Jurkat, Clone E6-1 (cell line): ENCODE measurements at regions not wholly inside any gene's neighbourhood (a gene's known extent, or its start where the extent isn't known, plus 50 kb on each side); places are given as distances from the start of the nearest gene placed in this dataset.
A peak's percentile ranks its signal among the peaks of the same experiment; 100 is the strongest.

Experiments
- DNase-seq: peaks from one replicate; pipeline ENCODE4 v3.0.0-alpha.2; 2011; ENCODE audit warnings: low read depth, low spot score
- H3K4me3 ChIP-seq: 2 replicates; pipeline ENCODE4 v1.5.1; 2011; ENCODE audit warnings: mild to moderate bottlenecking, low read length, control low read depth, moderate library complexity

DNA sequence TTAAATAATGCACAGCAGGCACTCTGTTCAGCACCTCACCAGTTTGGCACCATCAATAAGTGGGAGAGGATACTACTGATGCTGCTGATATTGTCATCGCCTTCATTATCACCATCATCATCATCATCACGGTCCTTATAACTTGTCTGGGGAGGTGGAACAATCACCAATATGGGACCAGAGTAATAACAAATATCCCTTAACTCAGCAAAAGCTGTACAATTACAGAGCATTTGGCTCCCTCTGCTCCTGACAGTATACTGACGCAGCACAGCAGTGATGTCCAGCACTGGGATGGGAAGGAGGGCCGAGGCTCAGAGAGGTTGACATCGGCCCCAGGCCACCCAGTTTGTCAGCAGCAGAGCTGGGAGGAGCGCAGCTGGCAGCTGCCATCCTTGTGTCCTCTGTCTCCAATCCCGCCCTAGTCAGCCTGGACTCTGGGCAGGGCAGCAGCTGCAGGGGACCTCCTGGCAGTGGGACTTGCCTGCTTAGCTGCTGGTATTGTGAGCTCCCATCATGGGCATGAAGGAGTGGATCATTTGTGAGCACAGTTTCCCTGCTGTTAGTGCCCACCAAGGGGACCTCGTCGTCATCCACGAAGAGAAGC lies 90.0 kb downstream of the DHCR7 start:
- DNase-seq = no peak
- H3K4me3 ChIP-seq = no peak overlapping the region

DNA sequence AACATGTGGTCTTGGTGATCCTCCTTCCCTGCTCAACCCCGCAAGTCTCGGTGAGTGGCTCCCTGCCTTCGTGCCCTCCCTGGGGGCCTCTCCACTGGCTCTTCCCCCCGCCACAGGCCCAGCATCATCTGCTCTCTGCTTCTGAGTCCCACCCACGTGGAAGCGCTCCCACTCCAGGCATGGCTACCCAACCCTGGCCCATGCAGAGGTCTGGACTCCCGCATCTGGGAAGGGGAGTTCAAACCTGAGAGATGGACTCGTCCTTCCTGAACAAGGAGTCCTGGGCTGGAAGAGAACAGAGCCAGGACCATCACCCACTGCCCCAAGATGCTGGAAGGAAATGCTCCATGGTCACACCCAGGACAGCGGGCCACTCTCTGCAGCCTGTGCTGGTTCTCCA lies 90.8 kb downstream of the DHCR7 start:
- H3K4me3 ChIP-seq = no peak overlapping the region
- DNase-seq = no peak

DNA sequence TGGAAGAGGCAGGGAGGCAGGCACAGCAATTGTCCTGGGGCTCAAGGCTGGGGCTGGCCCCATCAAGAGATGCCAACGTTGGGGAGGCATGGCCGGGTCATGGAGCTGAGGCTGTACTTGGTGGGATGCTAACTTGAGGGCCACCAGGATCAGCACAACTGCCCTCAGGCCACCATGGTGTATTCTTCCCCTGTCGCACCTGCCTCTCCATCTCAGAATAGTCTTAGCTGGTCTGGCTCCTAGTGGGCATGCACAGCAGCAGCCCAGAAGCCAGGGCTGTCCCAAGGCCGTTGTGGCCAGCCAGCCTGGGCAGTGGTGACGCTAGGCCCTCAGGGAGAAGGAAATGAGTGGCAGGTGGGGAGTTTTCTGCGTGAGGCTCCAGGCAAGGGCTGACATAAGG lies 91.3 kb downstream of the DHCR7 start:
- DNase-seq = no peak
- H3K4me3 ChIP-seq = no peak overlapping the region

DNA sequence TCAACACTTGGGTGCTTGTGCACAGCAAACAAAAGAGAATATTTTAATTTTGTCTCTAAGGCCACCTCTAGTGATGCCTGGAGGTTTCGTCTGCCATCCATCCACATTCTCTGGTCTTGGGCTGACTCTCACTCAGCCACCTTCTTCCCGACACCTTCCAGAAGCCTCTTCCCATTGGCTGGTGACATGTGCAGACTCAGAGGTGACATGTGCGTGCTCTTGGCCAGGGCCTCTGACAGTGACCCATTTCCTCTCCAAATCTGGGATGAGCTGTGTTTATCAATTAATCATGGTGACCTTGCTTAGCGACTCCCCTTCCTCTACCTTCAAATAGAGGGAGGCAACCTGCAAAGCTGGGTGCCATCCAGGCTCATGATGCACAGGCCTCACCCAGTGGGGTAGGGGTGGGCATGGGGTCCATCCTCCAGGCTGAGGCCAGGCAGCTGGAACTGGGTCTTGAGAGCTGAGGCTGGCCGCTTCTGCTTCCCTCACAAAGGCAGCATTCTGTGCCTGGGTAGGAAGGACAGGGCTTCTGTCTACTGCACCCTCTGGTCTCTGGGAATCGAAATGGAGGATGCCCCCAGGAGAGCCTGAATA lies 91.8 kb downstream of the DHCR7 start:
- no peak overlapping the region for H3K4me3 ChIP-seq
- no peak for DNase-seq

DNA sequence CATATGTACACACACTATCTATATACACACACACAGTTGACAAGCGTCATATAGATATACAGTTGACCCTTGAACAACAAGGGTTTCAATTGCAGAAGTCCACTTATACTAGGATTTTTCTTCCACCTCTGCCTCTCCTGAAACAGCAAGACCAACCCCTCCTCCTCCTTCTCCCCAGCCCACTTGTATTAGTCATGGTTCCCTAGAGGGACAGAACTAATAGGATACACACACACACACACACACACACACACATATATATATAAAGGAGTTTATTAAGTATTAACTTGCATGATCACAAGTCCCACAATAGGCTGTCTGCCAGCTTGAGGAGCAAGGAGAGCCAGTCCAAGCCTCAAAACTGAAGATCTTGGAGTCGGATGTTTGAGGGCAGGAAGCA lies 92.9 kb downstream of the DHCR7 start:
- H3K4me3 ChIP-seq = no peak overlapping the region
- DNase-seq = no peak

DNA sequence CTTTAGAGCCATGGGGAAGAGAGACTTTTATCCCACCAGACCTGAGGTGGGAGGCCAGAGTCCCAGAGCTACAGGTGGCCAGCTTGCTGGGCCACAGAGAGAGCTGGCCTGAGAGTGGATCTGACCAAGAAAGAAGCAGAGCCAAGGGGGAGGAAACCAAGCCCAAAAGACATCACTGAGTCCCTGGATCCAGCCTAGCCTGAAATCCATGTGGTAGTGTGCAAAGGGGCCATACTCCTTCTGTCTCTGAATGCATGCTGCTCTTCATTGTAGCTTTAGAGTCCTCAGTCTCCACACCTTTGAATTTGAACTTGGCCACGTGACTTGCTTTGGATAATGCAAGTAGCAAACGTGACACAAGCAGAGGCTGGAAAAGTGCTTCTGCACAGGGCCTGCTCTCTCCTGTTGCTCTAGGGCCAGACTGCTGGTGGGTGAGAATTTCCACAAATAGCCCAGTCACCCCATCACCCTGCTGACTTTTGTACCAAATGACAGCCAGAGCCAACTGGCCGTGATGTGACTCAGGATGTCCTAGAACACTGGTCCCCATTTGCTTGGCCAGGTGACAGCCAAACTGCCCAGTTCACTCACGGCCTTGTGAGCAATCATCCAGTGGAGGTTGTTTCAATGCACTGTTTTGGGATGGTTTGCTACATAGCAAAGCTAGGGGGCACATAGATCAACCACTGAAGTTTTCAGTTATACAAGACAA lies 93.6 kb downstream of the DHCR7 start:
- no peak for DNase-seq

DNA sequence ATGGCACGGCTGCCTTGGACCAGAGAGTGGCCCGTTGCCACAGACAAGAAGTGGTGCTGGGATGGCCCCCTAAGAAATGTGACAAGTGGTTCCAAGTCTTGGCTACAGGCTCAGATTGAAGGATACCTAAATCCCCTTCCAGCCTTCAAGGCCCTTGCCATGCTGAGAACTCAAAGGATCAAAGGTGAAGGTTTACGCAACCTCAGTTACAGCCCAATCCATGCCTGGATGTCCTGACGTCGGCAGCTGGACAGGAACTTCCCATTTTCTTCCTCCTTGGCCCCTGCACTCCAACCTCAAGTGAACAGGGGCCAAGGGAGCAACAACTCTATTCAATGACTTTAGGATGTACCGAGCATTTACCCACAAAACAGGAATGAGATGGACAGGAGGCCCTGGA lies 95.4 kb downstream of the DHCR7 start:
- H3K4me3 ChIP-seq = no peak overlapping the region
- no peak for DNase-seq

More for the DNA sequence above, 93.6 kb downstream of the DHCR7 start:
- no peak overlapping the region for H3K4me3 ChIP-seq

DNA sequence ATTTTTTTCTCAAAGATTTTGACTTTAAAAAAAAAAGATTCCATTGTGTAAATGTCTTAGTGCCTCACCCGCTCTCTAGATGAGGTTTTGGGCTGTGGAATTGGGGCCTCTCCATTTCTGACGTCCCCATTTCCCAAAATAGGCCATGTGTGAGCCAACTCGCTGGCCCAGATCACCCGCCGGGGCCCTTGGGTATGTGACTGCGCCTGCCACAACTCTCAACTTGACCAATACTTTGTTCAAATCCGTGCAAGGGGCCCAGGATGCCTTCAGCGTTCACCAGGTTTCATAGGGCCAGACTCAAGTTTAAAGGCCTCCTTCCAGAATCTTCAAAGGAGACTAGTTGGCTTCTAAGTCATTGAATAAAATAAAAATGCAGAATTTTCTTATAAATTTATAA lies 96.0 kb downstream of the DHCR7 start:
- DNase-seq = no peak

DNA sequence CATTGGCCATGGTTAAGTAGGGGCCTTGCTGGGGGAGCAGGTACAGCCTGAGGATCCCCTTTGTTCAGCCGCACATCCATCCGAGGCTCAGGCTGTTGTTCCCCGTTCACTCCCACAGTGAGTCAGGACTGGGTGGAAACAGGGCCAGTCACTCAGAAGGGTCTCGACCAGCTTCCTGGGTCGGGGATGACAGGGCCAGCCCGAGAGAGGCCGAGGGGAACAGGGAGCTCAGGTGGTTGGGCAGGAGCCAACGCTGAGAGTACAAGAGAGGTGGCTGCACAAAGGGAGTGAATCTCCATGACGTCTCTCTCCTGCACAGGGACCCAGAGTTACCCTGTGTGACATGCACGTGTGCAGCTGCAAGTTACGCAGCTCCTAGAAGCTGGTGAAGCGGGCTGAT lies 97.2 kb upstream of the SHANK2 start:
- H3K4me3 ChIP-seq = no peak overlapping the region
- DNase-seq = no peak

More for the DNA sequence above, 96.0 kb downstream of the DHCR7 start:
- H3K4me3 ChIP-seq = no peak overlapping the region

DNA sequence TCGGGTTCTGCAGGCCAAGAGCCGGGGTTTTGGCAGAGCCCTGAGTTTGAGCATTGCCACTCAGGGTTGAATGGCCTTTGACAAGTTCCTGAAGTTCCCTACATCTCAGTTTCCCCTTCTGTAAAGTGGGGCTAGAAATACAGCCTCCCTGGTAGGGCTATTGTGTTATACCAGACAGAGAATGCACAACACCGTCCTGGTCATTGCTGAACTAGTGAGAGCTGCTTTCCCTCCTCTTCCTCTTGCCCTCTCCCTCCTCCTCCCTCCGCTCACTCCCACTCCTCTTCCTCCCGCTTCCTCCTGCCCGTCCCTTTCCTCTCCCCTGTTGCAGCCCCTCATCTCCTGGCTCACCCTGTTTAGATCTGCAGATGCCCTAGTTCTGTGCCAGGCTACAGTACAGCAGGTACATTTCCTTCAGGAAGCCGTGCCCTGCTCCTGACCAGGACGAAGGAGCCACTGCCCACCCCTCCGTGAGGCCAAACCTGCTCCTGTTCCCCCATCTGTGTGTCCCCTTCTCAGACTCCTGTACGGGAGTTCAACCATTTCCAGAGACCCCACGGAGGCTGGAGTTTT lies 91.5 kb upstream of the SHANK2 start:
- no peak for DNase-seq
- H3K4me3 ChIP-seq = no peak overlapping the region

DNA sequence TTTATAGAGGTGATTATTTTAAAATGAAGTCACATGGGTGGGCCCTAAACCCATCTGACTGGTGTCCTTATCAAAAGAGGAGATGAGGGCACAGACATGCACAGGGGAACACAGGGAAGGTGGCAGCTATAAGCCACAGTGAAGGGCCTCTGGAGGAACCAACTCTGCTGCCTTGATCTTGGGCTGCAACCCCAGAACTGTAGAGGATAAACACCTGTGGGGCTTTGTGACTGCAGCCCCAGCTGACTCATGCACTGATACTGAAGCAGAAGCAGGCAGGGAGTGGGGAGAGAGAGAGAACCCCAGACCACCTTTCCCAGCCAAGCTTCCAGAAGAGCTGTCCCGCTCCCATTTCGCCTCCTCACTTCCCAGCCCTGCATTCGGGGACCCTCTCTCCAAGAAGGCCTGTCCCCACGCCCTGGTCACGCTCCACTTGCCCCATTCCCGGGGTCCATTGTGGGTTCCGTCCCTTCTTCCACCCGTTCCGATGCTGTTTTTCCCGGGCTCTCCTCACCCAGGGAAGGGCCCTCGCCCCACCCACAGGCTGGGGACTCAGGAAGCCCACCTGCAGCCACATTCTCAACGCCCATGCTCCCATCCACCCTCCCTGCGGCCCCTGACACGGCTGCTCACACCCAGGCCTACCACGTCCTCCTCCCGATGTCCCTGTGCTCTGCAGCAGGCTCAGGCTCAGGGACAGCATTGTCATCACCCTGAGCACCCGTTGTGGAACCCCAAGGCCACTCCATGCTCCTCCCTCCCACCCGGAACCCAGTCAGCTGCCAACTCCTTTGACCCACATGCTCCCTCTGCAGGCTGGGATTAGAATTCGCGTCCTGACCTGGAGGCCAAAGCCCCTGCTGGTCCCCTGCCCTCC lies 90.8 kb upstream of the SHANK2 start:
- no peak overlapping the region for H3K4me3 ChIP-seq
- DNase-seq = peak; percentile 44

DNA sequence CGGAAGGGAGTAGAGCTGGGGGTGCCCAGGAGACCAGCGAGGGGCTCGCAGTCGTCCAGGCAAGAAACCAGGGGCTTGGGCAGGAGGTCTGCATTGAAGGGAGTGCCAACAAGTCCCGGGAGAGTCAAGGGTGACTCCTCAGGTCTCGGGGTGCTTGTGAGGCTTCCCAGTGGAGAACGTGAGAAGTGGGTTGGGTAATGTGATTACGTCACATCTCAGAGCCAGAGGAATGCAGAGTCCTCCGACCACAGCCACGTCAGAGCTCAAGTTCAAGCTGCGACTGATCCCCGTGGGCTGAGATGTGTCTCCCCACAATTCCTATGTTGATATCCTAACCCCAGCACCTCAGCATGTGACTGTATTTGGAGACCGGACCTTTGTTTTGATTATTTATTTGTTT lies 89.7 kb upstream of the SHANK2 start:
- H3K4me3 ChIP-seq = no peak overlapping the region
- no peak for DNase-seq

DNA sequence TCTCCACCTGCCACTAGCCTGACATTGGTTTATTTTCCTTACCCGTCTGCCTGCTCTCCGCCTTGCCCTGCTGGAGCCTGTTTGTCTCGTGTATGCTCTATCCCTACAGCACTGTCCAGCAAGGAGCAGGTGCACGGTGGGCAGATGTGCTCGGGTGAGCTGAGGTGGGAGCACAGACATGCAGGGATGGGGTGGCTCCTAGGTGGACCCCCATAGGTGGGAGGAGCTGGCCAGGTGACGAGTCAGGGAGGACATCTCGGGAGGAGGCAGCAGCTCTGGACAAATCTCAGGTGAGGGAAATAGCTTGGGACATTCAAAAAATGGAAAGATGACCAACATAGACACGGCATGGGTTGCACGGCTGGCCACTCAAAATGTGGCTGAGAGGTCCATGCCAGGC lies 89.2 kb upstream of the SHANK2 start:
- no peak for DNase-seq
- H3K4me3 ChIP-seq = no peak overlapping the region

DNA sequence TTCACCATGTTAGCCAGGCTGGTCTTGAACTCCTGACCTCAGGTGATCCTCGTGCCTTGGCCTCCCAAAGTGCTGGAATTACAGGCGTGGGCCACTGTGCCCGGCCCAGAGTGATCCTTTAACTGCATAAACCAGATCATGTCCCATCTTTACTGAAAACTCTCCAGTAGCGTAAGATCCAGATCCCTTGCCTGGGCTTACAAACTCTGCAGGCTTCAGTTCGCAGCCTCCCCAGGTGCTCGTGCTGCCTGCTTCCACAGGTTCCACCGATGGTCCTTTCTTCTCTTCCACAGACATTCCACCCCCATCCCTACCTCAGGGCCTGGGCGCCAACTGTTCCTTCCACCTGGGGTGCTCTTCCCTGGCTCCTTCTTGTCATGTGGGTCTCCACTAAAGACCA lies 88.8 kb upstream of the SHANK2 start:
- no peak for DNase-seq
- H3K4me3 ChIP-seq = no peak overlapping the region

DNA sequence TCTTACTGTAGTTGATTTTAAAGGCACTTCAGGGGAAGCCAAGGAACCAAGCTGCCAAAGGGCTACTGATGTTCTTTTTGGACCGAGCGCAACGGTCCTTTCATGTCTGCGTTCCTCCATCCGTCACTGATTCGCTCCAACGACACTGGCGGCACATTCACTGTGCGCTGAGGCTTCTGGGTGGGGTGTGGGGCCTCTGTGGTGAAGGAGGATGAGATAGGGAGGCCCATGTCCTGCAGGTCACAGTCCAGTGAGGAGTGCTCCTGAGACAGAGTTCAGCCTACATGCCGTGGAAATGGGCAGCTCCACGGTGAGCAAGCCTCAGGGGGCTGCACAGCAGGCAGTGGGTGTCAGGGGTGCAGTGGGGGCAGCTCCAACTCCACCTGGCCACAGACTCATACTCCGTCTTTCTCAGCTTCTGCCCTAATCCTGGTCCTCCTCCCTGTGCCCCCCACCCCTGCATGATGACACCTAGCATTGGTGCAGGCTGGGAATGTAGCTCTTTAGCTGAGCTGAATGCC lies 87.8 kb upstream of the SHANK2 start:
- no peak overlapping the region for H3K4me3 ChIP-seq
- no peak for DNase-seq

DNA sequence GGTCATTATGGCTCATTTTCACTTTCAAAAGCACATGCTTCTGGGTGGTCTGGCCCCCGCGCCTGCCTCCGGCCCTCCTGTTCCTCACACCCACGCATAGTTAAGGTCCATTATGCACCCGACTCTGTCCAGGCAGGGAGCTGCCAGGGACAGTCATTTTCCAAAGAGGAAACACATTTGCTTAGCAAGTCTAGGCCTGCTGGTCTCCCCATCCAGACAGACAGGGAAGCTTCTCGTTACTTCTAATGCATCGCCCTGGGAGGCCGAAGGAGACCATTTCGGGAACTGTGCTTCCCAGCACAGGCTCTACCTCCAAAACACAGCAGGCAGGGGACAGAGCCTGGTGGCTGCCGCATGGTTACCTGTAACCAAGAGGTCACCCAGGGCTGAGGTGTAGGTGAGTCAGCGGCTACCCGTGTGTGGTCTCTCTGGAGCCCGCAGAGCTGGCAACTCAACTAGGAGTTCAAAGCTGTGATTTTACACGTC lies 87.1 kb upstream of the SHANK2 start:
- no peak overlapping the region for H3K4me3 ChIP-seq
- DNase-seq = no peak

DNA sequence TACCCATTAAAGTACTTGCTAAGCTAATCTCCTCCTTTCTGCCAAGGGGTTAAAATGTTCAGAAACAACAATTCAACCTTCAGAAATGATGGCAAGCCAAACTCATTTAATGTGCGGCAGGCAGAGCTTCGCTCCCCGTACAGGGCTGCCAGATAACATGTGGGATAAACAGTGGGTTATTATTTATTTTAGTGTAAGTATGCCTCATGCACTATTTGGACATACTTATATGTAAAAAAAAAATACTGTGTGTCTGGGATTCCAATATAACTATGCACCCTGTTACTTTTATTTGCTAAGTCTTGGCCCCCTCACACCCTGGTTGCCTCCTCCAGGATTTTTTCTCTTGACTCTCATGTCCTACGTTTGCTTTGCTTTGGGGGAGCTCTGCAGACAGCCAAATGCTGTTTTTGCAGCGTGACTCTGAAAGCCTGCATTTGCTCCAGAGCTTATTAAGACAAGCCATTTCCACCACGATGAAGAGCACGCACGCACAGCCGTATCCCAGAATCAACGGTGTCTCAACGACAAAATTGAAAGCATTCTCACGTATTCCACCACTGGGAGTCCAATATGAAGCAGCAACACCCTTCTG lies 86.5 kb upstream of the SHANK2 start:
- DNase-seq = no peak
- H3K4me3 ChIP-seq = no peak overlapping the region

DNA sequence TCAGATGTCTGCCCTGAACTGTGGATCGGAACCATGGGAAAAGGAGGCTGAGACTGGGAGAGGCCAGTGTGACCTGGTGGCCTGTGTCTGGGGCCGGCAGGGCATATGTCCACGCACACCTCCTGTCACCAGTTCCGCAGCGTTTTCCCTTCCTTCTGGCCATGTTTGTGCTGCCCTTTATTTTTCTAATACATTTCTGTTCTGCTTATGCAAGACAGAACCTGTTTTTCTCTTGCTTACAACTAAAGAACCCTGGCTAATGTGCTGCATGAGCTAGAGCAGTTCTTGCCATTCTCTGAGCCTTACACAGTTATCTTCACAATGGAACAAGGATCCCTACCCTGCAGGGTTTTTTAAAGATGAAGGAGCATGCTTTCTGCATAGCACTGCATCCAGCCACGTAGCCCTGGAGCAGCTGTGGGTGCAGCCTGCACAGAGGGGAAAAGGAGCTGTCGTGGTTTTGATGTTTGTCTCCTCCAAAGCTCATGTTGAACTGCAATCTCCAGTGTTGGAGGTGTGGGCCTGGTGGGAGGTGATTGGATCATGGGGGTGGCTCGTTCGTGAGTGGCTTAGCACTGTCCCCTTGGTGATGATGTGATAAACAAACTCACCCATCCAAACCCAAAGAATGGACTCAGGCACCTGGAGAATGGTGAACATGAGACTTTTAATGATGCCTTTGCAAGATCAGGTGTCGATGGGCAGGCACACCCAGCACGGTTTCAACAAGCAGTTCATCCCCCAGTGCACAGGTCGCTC lies 84.8 kb upstream of the SHANK2 start:
- no peak overlapping the region for H3K4me3 ChIP-seq
- no peak for DNase-seq
